Spinal cord (tissue), 9 donors: ENCODE measurements at regions not wholly inside any gene's neighbourhood (a gene's known extent, or its start where the extent isn't known, plus 50 kb on each side); places are given as distances from the start of the nearest gene placed in this dataset.

ENCODE experiments used
- DNase-seq, 6 donors: peaks; one replicate each; pipeline versions ENCODE4 v3.0.0 to v3.0.0-alpha.2; 2013 to 2015; ENCODE audit warnings: low spot score in 6 of 6, low read depth in 4 of 6
- H3K27ac ChIP-seq: one replicate; pipeline ENCODE4 v1.5.1; 2013; ENCODE audit warnings: low read depth, low read length, control low read depth
- H3K27me3 ChIP-seq: one replicate; pipeline ENCODE4 v1.6.1; 2013; ENCODE audit warnings: low read length; ENCODE audit not compliant: control insufficient read depth, insufficient read depth
- H3K36me3 ChIP-seq: one replicate; pipeline ENCODE4 v1.6.1; 2013; ENCODE audit warnings: low read length; ENCODE audit not compliant: control insufficient read depth, insufficient read depth
- H3K4me1 ChIP-seq: one replicate; pipeline ENCODE4 v1.6.1; 2013; ENCODE audit warnings: low read length; ENCODE audit not compliant: control insufficient read depth, insufficient read depth
- H3K4me3 ChIP-seq: one replicate; pipeline ENCODE4 v1.5.1; 2013; ENCODE audit warnings: low read depth, low read length, control low read depth
- H3K9me3 ChIP-seq: one replicate; pipeline ENCODE4 v1.6.1; 2013; ENCODE audit warnings: low read length; ENCODE audit not compliant: control insufficient read depth, insufficient read depth
- WGBS: methylation state at CpG from one replicate; pipeline ENCODE4 v1.1.5; 2013; ENCODE audit warnings: missing lambda C conversion rate; ENCODE audit not compliant: insufficient coverage; 5-methylcytosine and 5-hydroxymethylcytosine counted together
- donor health status: healthy.

GRCh38 chr18:1993866-1994265 is 577.4 kb downstream of the METTL4 start:
- 83% methylated on average over 2 of the region's 3 CpGs for WGBS
- no peaks in the 10 kb centered on the region for H3K36me3 ChIP-seq
- no peak for DNase-seq
- no peak overlapping the region for H3K4me3 ChIP-seq
- H3K27ac ChIP-seq = no peak overlapping the region
- no peaks in the 10 kb centered on the region for H3K27me3 ChIP-seq
- no peaks in the 10 kb centered on the region for H3K4me1 ChIP-seq
- H3K9me3 ChIP-seq = no peaks in the 10 kb centered on the region

GRCh38 chr18:1994471-1994870 is 576.8 kb downstream of the METTL4 start:
- no CpG with 5 or more reads among the region's 2 CpGs for WGBS
- Histone ChIP-seq H3K27me3 (no peaks in the 10 kb centered on the region), H3K36me3 (no peaks in the 10 kb centered on the region), H3K4me3 (no peak overlapping the region), H3K4me1 (no peaks in the 10 kb centered on the region), H3K27ac (no peak overlapping the region), H3K9me3 (no peaks in the 10 kb centered on the region)
- DNase-seq = no peak

DNA sequence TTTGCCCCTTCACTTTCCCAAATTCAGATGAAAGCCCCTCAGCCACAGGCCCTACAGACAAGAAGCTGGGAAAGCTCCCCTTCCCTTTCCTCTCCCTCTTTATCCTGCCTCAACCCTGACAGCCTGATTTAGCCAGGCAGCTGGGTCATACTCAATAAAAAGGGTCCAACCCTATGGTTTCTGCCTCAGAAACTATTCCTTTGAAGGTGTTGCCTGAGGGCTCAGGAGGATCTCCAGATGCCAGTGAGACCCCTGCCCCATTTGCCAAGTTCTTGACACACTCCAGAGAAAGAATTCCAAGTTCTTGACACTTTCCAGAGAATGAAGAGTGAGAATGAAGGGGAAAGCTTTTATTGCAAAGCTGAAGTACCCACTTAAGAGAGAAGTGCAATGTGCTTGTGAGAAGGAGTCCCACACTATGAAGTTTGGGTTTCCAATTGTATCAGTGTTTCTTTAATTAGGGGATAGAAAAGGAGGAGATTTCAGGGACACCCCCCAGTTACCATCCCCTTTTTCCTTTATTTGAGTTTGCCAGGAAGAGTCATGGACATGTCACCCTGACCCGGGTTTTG is 576.2 kb downstream of the METTL4 start:
- no peaks in the 10 kb centered on the region for H3K4me1 ChIP-seq
- no peaks in the 10 kb centered on the region for H3K36me3 ChIP-seq
- no peak overlapping the region for H3K4me3 ChIP-seq
- H3K27ac ChIP-seq = no peak overlapping the region
- no peaks in the 10 kb centered on the region for H3K27me3 ChIP-seq
- H3K9me3 ChIP-seq = no peaks in the 10 kb centered on the region
- no peak for DNase-seq
- WGBS = no CpG with 5 or more reads among the region's 1 CpG

- H3K4me3 ChIP-seq = no peak overlapping the region
- DNase-seq = no peak
- H3K36me3 ChIP-seq = no peaks in the 10 kb centered on the region
- H3K27me3 ChIP-seq = no peaks in the 10 kb centered on the region
- no peaks in the 10 kb centered on the region for H3K9me3 ChIP-seq
- H3K4me1 ChIP-seq = no peaks in the 10 kb centered on the region
- no peak overlapping the region for H3K27ac ChIP-seq
- 100% methylated on average over 1 of the region's 2 CpGs for WGBS
These were observed 573.2 kb downstream of the METTL4 start for GRCh38 chr18:1998121-1998520.

DNA sequence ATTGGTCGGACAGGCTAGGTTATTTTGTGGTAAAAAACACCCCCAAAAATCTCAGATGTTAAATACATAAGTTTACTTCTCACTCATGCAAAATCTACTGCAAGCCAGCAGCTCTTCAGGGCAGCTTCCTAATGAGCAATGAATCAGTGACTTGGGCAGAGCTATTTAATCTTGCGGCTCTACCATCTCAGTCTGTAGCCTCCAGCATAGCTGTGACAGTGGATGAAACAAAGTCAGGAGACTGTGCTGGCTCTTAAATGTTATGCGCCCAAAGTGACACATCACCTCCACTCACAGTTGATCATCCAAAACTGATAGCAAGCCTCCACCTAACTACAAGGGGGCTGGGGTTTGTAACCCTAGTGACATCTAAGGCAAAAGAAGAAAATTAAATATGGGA is 571.9 kb downstream of the METTL4 start:
- no peak for DNase-seq
- Histone ChIP-seq H3K4me1 (no peaks in the 10 kb centered on the region), H3K27ac (no peak overlapping the region), H3K9me3 (no peaks in the 10 kb centered on the region), H3K4me3 (no peak overlapping the region), H3K27me3 (no peaks in the 10 kb centered on the region), H3K36me3 (no peaks in the 10 kb centered on the region)
- WGBS = 100% methylated on average over 1 of the region's 3 CpGs

DNA sequence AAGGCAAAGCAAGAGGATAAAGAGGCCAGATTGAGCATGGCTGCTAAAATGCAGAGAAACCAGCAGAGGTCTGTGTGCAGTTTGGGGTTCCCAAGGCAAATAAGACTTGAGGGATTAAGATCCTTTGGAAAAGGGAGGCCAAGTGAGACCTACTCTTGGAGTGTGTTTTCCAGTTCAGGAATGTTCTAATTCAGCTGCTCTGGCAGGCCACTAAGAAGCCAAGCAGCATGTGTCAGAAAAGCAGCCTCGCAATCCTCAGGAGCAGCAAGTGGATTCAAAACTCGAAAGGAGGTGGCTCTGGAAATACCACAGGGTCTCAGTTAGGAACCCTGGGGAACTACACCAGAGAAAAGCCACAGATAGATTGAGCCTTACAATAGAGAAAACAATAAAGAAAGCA is 569.2 kb downstream of the METTL4 start:
- H3K27me3 ChIP-seq = no peaks in the 10 kb centered on the region
- no peaks in the 10 kb centered on the region for H3K4me1 ChIP-seq
- H3K36me3 ChIP-seq = no peaks in the 10 kb centered on the region
- no peaks in the 10 kb centered on the region for H3K9me3 ChIP-seq
- H3K4me3 ChIP-seq = no peak overlapping the region
- DNase-seq = peak in 3 of 6 donors; percentile 0 to 44 (median 29)
- H3K27ac ChIP-seq = no peak overlapping the region
- 45% methylated on average over 2 of the region's 2 CpGs for WGBS

DNA sequence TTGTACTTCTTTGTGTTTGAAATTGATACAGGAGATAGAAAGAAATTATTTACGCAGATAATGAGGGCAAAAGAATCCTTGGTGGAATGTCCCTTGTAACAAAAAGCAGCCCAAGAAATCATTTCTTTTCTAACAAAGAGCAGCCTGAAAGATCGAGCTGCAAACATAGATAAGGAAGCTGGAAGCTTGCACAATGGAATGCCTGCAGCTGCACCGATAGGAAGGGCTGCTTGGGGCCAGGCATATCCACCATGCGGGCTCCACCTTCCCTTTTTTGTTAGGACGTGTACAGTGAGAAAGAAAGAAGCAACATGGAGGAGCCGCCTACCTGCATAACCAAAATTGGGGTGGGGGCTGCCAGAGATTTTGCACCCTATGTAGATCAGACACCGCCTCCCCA is 568.7 kb downstream of the METTL4 start:
- no peak overlapping the region for H3K27ac ChIP-seq

GRCh38 chr18:2009942-2010697 is 561.2 kb downstream of the METTL4 start:
- H3K27ac ChIP-seq = no peak overlapping the region
- no peaks in the 10 kb centered on the region for H3K9me3 ChIP-seq
- peak in 1 of 6 donors; percentile 19 for DNase-seq
- no peaks in the 10 kb centered on the region for H3K27me3 ChIP-seq
- no CpG with 5 or more reads among the region's 2 CpGs for WGBS
- no peaks in the 10 kb centered on the region for H3K4me1 ChIP-seq
- no peaks in the 10 kb centered on the region for H3K36me3 ChIP-seq
- no peak overlapping the region for H3K4me3 ChIP-seq

More for the DNA sequence above, 568.7 kb downstream of the METTL4 start:
- 71% methylated on average over 4 of the region's 7 CpGs for WGBS
- DNase-seq = no peak
- no peaks in the 10 kb centered on the region for H3K36me3 ChIP-seq
- H3K4me1 ChIP-seq = no peaks in the 10 kb centered on the region
- no peaks in the 10 kb centered on the region for H3K27me3 ChIP-seq
- no peak overlapping the region for H3K4me3 ChIP-seq
- H3K9me3 ChIP-seq = no peaks in the 10 kb centered on the region

GRCh38 chr18:2027016-2027415 is 544.3 kb downstream of the METTL4 start:
- H3K36me3 ChIP-seq = no peaks in the 10 kb centered on the region
- no peak for DNase-seq
- no peaks in the 10 kb centered on the region for H3K9me3 ChIP-seq
- no peak overlapping the region for H3K4me3 ChIP-seq
- WGBS = 40% methylated on average over 1 of the region's 2 CpGs
- H3K4me1 ChIP-seq = no peaks in the 10 kb centered on the region
- H3K27me3 ChIP-seq = no peaks in the 10 kb centered on the region
- H3K27ac ChIP-seq = no peak overlapping the region

DNA sequence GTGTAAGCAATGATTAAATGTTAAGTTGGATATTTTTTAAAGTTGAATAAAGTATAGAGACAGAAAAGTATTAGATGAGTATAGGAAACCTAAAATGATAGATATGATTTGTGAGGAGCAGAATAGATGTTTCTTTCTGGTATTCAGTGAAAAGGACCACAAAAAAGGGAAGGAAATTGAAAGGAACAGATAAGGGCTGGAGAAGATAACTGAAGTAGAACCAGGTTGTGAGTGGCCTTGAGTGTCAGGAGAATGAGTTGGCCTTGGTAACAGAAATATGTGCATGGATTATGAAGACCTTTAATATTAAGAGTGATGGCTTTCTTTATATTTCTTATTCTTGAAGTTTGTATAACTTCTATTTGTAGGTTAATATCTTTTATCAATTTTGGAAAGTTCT is 543.5 kb downstream of the METTL4 start:
- H3K4me3 ChIP-seq = no peak overlapping the region
- H3K9me3 ChIP-seq = no peaks in the 10 kb centered on the region
- DNase-seq = no peak
- no peaks in the 10 kb centered on the region for H3K36me3 ChIP-seq
- H3K27me3 ChIP-seq = no peaks in the 10 kb centered on the region
- H3K27ac ChIP-seq = no peak overlapping the region
- H3K4me1 ChIP-seq = no peaks in the 10 kb centered on the region
